CD4-positive, alpha-beta T cell treated with Interleukin-10 for 1 hour (primary cell): ENCODE measurements at regions not wholly inside any gene's neighbourhood (a gene's known extent, or its start where the extent isn't known, plus 50 kb on each side); places are given as distances from the start of the nearest gene placed in this dataset.

Experiments
- DNase-seq: peaks from one replicate; pipeline ENCODE4 v3.0.0-alpha.2; 2020

DNA sequence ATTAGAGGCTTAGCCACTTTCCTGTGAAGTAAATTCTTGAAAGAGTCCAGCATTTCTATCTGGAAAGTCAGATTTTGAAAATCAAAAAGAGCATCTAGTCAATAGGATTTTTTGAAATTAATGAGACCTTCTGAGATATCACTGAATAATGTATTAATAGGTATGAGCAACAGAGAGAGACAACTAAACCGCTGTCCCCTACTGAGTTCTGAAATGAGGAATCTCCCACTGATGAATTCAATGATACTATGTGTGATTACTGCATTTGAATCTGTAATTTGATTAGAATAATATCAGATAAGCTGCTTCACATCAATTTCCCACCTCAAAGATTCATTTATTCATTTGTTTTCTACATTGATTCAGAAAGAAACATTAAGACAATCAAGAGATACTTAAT, 252.8 kb downstream of the TMX3 start:
- DNase-seq, result no peak

DNA sequence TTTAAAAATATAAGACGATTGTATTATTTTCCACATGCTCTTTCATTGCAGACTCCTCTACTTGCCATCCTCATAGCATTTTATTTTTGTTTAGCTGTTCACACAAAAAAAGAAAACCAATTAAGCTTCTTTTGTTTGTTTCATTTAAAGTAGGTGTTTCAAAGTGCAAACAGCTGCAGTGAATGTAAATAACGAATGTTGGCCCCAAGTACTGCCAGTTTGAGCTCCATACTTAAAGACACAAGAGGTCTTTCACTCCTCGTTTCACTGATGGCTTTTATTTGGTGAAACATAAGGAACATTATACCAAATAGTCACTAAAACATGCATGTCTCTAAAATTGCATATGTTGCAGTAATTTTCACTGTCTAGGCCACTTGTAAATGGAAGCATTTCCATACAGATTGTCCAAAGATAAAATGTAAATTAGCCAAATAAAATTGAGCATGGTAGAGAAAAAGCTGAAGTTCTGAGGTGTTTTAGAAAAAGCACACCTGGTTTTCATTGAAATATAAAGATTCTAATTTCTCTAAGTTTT, 253.4 kb downstream of the TMX3 start:
- DNase-seq, result no peak

GRCh38 chr18:68459968-68460367, 254.9 kb downstream of the TMX3 start:
- DNase-seq, result no peak

DNA sequence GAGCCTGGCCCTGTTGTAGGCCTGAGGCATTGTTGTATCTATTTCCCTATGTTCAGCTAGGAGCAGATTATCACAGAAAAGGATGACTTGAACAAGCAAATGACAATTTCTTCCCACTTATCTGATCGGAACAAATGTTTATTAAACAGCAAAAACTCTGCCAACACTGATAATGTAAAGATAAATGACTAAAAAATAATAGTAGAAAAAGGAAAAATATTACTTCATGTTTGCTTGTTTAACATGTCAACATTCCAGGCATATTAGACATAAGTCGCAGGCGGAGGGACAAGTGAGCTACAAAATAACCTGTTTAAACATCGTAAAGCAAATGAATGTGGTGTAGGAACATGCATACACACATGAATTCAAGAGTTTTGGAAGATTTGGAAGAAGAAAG, 257.9 kb downstream of the TMX3 start:
- no peak for DNase-seq

DNA sequence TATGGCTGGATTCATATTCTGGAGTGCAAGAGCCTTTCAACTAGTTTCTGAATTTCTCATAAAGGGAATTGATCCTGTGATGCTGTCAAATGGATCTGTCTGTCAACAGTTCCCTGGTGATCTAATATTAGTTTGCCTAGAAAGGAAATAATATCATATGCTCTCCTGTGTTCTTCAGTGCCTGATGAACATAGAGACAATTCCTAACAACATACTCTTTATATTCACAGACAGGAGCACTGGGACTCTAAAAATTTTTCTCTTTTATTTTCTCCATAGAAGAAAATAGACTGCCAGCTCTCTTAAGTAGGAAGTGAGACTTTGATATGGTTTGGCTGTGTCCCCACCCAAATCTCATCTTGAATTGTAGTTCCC, 259.7 kb downstream of the TMX3 start:
- DNase-seq, result no peak

- DNase-seq, result no peak
Measured at GRCh38 chr18:68454511-68455228, 260.2 kb downstream of the TMX3 start.

- no peak for DNase-seq
Measured at GRCh38 chr18:68449292-68449691, 265.6 kb downstream of the TMX3 start.

- DNase-seq, result no peak
Measured at GRCh38 chr18:68448736-68449135, 266.2 kb downstream of the TMX3 start.

- DNase-seq, result no peak
Measured at GRCh38 chr18:68447286-68447685, 267.6 kb downstream of the TMX3 start.

DNA sequence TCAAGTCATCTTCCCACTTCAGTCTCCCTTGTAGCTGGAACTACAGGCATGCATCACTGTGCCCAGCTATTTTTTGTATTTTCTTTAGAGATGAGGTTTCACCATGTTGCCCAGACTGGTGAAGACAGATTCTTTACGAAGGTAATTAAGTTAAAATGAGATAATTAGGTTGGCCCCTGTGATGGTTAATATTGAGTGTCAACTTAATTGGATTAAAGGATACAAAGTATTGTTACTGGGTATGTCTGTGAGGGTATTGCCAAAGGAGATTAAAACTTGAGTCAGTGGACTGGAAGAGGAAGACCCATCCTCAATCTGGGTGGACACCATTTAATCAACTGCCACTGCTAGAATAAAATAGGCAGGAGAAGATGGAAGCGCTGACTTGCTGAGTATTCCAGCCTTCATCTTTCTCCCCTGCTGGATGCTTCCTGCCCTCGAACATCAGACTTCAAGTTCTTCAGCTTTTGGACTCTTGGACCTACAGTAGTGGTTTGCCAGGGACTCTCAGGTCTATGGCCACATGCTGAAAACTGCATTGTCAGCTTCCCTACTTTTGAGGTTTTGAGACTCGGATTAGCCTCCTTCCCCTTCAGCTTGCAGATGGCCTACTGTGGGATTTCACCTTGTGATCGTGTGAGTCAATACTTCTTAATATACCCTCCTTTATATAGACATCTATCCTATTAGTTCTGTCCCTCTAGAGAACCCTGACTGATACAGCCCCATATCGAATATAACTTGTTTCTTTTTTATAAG, 269.1 kb downstream of the TMX3 start:
- no peak for DNase-seq

DNA sequence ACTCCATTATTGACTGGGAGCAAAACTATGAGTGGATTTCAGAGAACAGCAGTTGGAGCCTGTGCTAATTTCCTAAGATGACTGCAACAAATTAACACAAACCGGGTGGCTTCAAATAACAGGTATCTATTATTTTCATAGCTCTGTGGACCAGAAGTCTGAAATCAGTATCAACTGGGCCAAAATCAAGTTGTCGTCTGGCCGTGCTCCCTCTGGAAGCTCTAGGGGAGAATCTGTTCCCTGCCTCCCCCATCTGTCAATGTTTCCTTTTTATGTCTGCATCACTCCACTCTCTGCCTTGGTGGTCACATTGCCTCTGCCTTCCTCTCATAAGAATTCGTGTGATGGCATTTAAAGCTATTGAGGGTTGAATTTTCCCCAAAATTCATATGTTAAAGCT, 269.8 kb downstream of the TMX3 start:
- DNase-seq, result no peak

GRCh38 chr18:68441241-68441640, 273.7 kb downstream of the TMX3 start:
- DNase-seq, result no peak

- no peak for DNase-seq
Measured at GRCh38 chr18:68440433-68440832, 274.5 kb downstream of the TMX3 start.

DNA sequence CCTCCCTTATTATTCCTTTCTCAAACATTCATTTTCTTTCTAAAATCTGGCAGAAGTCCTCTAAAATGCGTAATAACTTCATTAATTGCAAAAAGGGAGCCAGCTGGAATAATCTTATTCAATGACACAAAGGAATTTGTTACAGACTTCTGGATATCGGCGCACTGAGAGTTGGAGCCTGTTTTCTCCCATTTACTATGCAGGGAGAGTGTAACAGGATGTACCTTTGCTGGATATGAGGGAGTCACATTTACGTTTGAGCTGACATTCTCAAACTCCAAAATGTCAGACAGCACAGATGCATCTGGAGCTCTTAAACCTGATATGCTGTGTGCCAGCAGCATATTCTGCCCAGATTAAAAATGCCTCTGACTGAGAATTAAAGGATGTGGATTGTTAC, 275.3 kb downstream of the TMX3 start:
- no peak for DNase-seq

- DNase-seq, result no peak
Measured at GRCh38 chr18:68438983-68439382, 275.9 kb downstream of the TMX3 start.

GRCh38 chr18:68438536-68438935, 276.4 kb downstream of the TMX3 start:
- no peak for DNase-seq

- DNase-seq, result no peak
Measured at GRCh38 chr18:68436485-68436884, 278.4 kb downstream of the TMX3 start.

- DNase-seq, result no peak
Measured at GRCh38 chr18:68435581-68435980, 279.3 kb downstream of the TMX3 start.

DNA sequence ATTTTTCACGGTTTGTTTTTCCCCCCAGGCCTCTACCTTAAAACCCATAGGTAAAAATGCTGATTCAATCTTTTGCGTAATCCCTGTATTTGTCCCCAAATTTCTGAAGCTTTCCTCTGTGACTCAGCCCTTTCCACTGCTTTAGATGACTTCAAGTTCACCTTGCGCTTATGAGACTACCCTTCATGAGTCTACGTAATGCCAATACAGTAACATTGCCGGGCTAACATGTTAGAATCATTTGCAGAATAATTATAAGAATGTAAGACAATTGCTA, 283.0 kb downstream of the TMX3 start:
- no peak for DNase-seq

DNA sequence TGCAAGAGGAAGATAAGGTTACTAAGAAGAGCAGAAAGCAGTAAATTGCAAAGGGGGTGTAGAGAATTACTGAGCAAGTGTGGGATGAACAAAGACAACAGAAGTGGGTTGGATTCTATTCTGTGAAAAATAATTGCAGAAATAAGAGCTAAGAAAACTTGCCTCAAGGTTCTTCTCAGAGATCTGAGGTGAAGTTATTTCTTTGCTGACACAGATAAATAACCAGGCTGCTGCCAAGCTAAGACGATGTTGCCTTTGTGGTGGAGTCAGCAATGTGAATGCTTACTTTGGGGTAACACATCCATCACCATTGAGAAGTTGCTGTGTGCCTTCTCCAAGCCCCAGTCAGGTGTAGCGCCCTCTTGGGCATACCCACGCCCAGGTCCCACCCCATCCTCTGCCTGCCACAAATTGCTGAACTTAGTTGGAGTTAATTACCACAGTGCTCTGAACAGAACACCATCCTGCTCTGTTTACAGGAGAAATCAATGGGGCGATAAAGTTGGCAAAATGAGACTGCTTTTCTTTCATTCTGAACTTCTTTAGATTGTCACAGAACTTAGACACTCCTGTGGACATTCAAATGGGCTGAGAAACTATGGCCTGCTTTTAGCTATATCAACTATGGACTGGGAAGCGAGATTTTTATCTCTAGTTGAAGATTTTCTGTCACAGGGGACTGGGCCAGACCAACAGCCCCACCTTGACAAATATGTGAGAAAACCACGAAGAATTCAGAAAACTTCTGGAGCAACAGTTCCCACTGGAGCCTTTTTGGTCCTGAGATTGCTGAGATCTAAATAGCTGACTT, 283.6 kb downstream of the TMX3 start:
- DNase-seq, result no peak

DNA sequence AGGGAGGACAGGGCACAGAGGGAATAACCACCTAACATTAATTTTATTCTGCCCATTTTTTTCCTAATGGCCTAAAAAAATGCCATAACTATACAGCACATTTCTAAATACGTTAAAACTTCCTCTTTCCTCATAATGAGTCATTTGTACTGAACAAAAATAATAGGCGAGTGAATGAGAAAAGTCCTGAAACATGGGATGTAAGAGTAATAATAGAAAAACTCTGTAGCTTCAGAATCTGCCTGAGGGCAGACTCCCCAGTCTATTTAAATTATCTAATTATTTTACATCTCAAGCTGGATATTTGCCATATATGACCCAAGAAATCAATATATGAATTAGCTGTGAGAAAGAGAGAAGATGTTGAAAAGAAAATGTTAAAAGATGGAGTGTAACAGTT, 285.1 kb downstream of the TMX3 start:
- DNase-seq, result no peak

DNA sequence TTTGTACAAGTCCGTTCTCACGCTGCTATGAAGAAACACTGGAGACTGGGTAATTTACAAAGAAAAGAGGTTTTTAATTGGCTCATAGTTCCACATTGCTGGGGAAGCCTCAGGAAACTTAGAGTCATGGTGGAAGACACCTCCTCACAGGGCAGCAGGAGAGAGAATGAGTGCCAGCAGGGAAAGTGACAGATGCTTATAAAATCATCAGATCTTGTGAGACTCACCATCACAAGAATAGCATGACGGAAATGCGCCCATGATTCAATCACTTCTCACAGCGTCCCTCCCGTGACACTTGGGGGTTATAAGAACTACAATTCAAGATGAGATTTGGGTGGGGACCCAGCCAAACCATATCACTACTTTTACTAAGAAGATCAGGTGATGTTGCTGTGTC, 285.8 kb downstream of the TMX3 start:
- DNase-seq, result no peak

DNA sequence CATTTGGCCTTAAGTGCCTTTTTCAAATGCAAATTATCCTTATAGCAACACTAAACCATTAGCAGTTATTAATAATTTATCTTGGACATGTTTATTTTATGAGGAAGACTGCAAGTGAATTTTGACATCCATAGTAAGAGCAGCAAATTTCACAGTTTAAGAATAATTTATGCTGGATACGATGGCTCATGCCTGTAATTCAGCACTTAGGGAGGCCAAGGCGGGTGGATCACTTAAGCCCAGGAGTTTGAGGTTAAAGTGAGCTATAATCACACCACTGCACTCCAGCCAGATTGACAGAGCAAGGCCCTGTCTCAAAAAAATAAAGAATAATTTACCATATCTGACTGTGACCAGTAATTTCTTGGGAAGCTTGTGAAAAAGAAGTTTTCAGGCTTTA, 286.2 kb downstream of the TMX3 start:
- DNase-seq, result no peak

- DNase-seq, result no peak
Measured at GRCh38 chr18:68427951-68428401, 286.9 kb downstream of the TMX3 start.
